Osteocyte (in vitro differentiated cells): ENCODE measurements at regions not wholly inside any gene's neighbourhood (a gene's known extent, or its start where the extent isn't known, plus 50 kb on each side); places are given as distances from the start of the nearest gene placed in this dataset.

ENCODE experiments used
- DNase-seq: peaks from one replicate; pipeline ENCODE4 v3.0.0; 2021; ENCODE audit warnings: mixed read lengths; ENCODE audit not compliant: unreplicated experiment; ENCODE audit errors: extremely low spot score
- H3K27ac Mint-ChIP-seq: one replicate; pipeline ENCODE4 v1.8.0; 2021; ENCODE audit warnings: mild to moderate bottlenecking, mixed read lengths; ENCODE audit not compliant: unreplicated experiment
- H3K27me3 Mint-ChIP-seq: one replicate; pipeline ENCODE4 v1.8.0; 2021; ENCODE audit warnings: mixed read lengths; ENCODE audit not compliant: unreplicated experiment
- H3K36me3 Mint-ChIP-seq: one replicate; pipeline ENCODE4 v1.8.0; 2021; ENCODE audit warnings: mixed read lengths; ENCODE audit not compliant: unreplicated experiment
- H3K4me1 Mint-ChIP-seq: one replicate; pipeline ENCODE4 v1.8.0; 2021; ENCODE audit warnings: mixed read lengths; ENCODE audit not compliant: unreplicated experiment
- H3K4me3 Mint-ChIP-seq: one replicate; pipeline ENCODE4 v1.8.0; 2021; ENCODE audit warnings: mild to moderate bottlenecking, moderate library complexity, mixed read lengths; ENCODE audit not compliant: unreplicated experiment
- H3K9me3 Mint-ChIP-seq: one replicate; pipeline ENCODE4 v1.8.0; 2021; ENCODE audit warnings: mixed read lengths; ENCODE audit not compliant: unreplicated experiment
- CTCF ChIP-seq: fragments of 200-600 bp; sonication (generic); IDR thresholded peaks from 2 replicates; pipeline ENCODE4 v1.5.0; 2021; ENCODE audit warnings: antibody characterized with exemption, mild to moderate bottlenecking, moderate library complexity

GRCh38 chr11:92557879-92558278 is 333.3 kb downstream of the FAT3 start:
- peaks cover 17% of the 10 kb centered on the region for H3K4me1 Mint-ChIP-seq
- H3K4me3 Mint-ChIP-seq, result no peak overlapping the region
- TF ChIP-seq CTCF, result no peak

GRCh38 chr11:92558323-92558722 is 333.7 kb downstream of the FAT3 start:
- no peak for TF ChIP-seq CTCF
- Mint-ChIP-seq H3K4me1 (peaks cover 17% of the 10 kb centered on the region), H3K27me3 (no peaks in the 10 kb centered on the region), H3K9me3 (no peaks in the 10 kb centered on the region), H3K27ac (no peak overlapping the region), H3K36me3 (no peaks in the 10 kb centered on the region), H3K4me3 (no peak overlapping the region)
- DNase-seq, result no peak

More at GRCh38 chr11:92557879-92558278, 333.3 kb downstream of the FAT3 start:
- Mint-ChIP-seq H3K9me3 (no peaks in the 10 kb centered on the region), H3K27ac (no peak overlapping the region), H3K27me3 (no peaks in the 10 kb centered on the region), H3K36me3 (no peaks in the 10 kb centered on the region)
- no peak for DNase-seq

- Mint-ChIP-seq H3K9me3 (no peaks in the 10 kb centered on the region), H3K27ac (no peak overlapping the region), H3K36me3 (no peaks in the 10 kb centered on the region), H3K4me3 (no peak overlapping the region), H3K27me3 (no peaks in the 10 kb centered on the region), H3K4me1 (no peaks in the 10 kb centered on the region)
- DNase-seq, result no peak
- no peak for TF ChIP-seq CTCF
These were observed 345.1 kb downstream of the FAT3 start for GRCh38 chr11:92569726-92570125.

DNA sequence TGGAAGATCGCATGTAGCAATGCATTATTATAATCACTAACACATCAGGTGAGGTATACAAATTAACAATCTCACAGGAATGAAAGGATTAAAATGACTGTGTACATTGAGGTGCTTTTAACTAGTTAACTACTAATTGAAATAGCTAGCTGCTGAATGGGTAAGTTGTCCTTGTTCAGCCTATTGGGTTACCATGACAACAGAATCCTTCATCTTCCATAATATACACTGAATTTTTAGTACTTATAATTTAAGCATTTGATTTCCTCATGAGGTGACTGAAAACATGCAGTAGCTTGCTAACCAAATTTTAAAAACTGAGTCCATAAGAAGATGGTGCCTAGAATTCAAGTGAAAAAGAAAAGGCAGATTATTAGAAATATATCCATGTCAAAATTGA is 347.9 kb downstream of the FAT3 start:
- Mint-ChIP-seq H3K27me3 (no peaks in the 10 kb centered on the region), H3K36me3 (no peaks in the 10 kb centered on the region), H3K9me3 (no peaks in the 10 kb centered on the region), H3K4me3 (no peak overlapping the region), H3K27ac (no peak overlapping the region), H3K4me1 (no peaks in the 10 kb centered on the region)
- no peak for DNase-seq
- TF ChIP-seq CTCF, result no peak

DNA sequence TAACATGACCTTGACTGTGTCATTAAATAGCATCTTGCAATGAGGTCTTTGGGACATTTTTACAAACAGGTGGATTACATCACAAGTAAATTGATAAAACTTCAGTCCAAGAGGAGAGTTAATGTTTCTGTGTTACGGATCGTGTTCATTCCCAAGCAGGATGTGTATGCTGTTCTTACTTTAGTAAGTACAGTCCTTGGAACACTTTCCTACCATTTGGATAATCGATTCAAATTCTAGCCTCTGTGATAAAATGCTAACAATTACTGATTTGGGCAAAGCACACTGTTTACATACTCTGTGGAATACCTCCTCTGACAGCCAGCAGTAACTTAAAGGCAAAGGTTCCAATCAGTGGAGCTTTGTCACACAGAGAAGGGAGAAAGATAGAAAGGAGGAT is 351.7 kb downstream of the FAT3 start:
- Mint-ChIP-seq H3K36me3 (no peaks in the 10 kb centered on the region), H3K27me3 (no peaks in the 10 kb centered on the region), H3K4me3 (no peak overlapping the region), H3K27ac (no peak overlapping the region), H3K9me3 (no peaks in the 10 kb centered on the region), H3K4me1 (no peaks in the 10 kb centered on the region)
- DNase-seq, result no peak
- TF ChIP-seq CTCF, result no peak
